ENCODE measurements at regions not wholly inside any gene's neighbourhood (a gene's known extent, or its start where the extent isn't known, plus 50 kb on each side); places are given as distances from the start of the nearest gene placed in this dataset.

- TF ChIP-seq CTCF (IDR thresholded peaks at IDR 0.05; ENCODE audit: insufficient read depth, low read length, poor library complexity, severe bottlenecking) (no peak), EZH2phosphoT487 (conservative IDR thresholded peaks at IDR 0.05; ENCODE audit: low read length) (no peak)
Observed at GRCh38 chr5:152592416-152592815, 187.3 kb upstream of the NMUR2 start.

Data from SU-DHL-6 (cell line).